Endothelial cell of umbilical vein (primary cell): ENCODE measurements at regions not wholly inside any gene's neighbourhood (a gene's known extent, or its start where the extent isn't known, plus 50 kb on each side); places are given as distances from the start of the nearest gene placed in this dataset.

Source experiments
- BruUV-seq: library from RNA; stranded (reverse); fragments of 400-500 nt; replicated peaks from 2 replicates; lab custom pipeline; 2021; lab: Mats Ljungman, UMichigan
- CTCF ChIA-PET: fragments of 300-600, 350-600 bp; sonication (Branson Sonifier 250); formaldehyde crosslinking; loops from one replicate; lab custom pipeline; 2021; ENCODE audit warnings: antibody characterized with exemption, inconsistent platforms; lab: Charles Lee
- POLR2A ChIA-PET: fragments of 300-600, 350-600 bp; sonication (Branson Sonifier 250); formaldehyde crosslinking; loops from one replicate; lab custom pipeline; 2021; ENCODE audit warnings: antibody characterized with exemption, inconsistent platforms; lab: Charles Lee
- DNase-seq: peaks from one replicate; pipeline ENCODE4 v3.0.0-alpha.2; 2011; ENCODE audit warnings: low read depth, low spot score
- FAIRE-seq: peaks from 2 replicates; lab custom pipeline; 2011; peaks lifted over from hg19 to GRCh38; lab: Jason Lieb, UNC
- H2AFZ ChIP-seq: 2 replicates; pipeline ENCODE4 v1.6.0; 2012; ENCODE audit warnings: low read depth, low read length, control low read depth, inconsistent platforms
- H3K27ac ChIP-seq: 2 replicates; pipeline ENCODE4 v1.5.1; 2011; ENCODE audit warnings: low read depth, mild to moderate bottlenecking, control low read depth, low read length, moderate library complexity; ENCODE audit not compliant: insufficient read depth
- H3K27me3 ChIP-seq, 2 experiments: 2 replicates each; pipeline versions ENCODE4 v1.6.0 to v1.6.1; 2011; ENCODE audit warnings: low read length in 2 of 2, mixed read lengths in 1 of 2; ENCODE audit not compliant: control insufficient read depth in 2 of 2, insufficient read depth in 2 of 2
- H3K36me3 ChIP-seq, 2 experiments: 2 replicates in 1 of 2; 3 replicates in 1 of 2; pipeline ENCODE4 v1.5.1; 2011; ENCODE audit warnings: low read length in 2 of 2, mild to moderate bottlenecking in 1 of 2, moderate library complexity in 1 of 2; ENCODE audit not compliant: control insufficient read depth in 2 of 2, insufficient read depth in 2 of 2; ENCODE audit errors: extremely low read depth in 1 of 2
- H3K4me1 ChIP-seq: 3 replicates; pipeline ENCODE4 v1.5.1; 2011; ENCODE audit warnings: mild to moderate bottlenecking, low read length; ENCODE audit not compliant: control insufficient read depth, insufficient read depth; ENCODE audit errors: extremely low read depth
- H3K4me2 ChIP-seq: 2 replicates; pipeline ENCODE4 v1.6.1; 2011; ENCODE audit warnings: low read length, control low read depth, mixed read lengths; ENCODE audit not compliant: insufficient read depth
- H3K4me3 ChIP-seq, 3 experiments: fragments of 200-600 bp in 1 of 3; sonication (generic), shearing (Covaris generic) in 1 of 3; replicated peaks in 1 of 3; 2 replicates each; pipeline ENCODE4 v1.5.1; 2011 to 2016; ENCODE audit warnings: control low read depth in 3 of 3, low read length in 3 of 3, mild to moderate bottlenecking in 2 of 3, inconsistent platforms in 1 of 3, low read depth in 1 of 3, moderate library complexity in 1 of 3; ENCODE audit not compliant: insufficient read depth in 1 of 3
- H3K79me2 ChIP-seq: 2 replicates; pipeline ENCODE4 v1.6.0; 2012; ENCODE audit warnings: low read length, inconsistent platforms; ENCODE audit not compliant: control insufficient read depth, insufficient read depth
- H3K9ac ChIP-seq: replicated peaks from 2 replicates; pipeline ENCODE3; 2011; ENCODE audit warnings: low read length, control low read depth; ENCODE audit not compliant: insufficient read depth; ENCODE audit errors: extremely low read depth
- H3K9me1 ChIP-seq: replicated peaks from 3 replicates; pipeline ENCODE4 v1.6.0; 2011; ENCODE audit warnings: mild to moderate bottlenecking, low read length; ENCODE audit not compliant: control insufficient read depth, insufficient read depth; ENCODE audit errors: extremely low read depth
- H3K9me3 ChIP-seq: replicated peaks from 2 replicates; pipeline ENCODE4 v1.5.1; 2012; ENCODE audit warnings: low read length, inconsistent platforms; ENCODE audit not compliant: control insufficient read depth, insufficient read depth
- H4K20me1 ChIP-seq: replicated peaks from 2 replicates; pipeline ENCODE3; 2011; ENCODE audit warnings: mild to moderate bottlenecking, low read length; ENCODE audit not compliant: control insufficient read depth, insufficient read depth; ENCODE audit errors: extremely low read depth
- EZH2 ChIP-seq: IDR thresholded peaks from 2 replicates; pipeline ENCODE4 v1.6.1; 2012; ENCODE audit warnings: borderline replicate concordance, low read depth, mild to moderate bottlenecking, moderate library complexity, low read length, inconsistent platforms; ENCODE audit not compliant: severe bottlenecking
- FOS ChIP-seq: IDR thresholded peaks from 2 replicates; pipeline ENCODE4 v1.6.1; 2011; ENCODE audit warnings: mild to moderate bottlenecking, low read length, moderate library complexity, borderline replicate concordance; ENCODE audit not compliant: insufficient read depth
- GATA2 ChIP-seq: IDR thresholded peaks from 2 replicates; pipeline ENCODE4 v1.7.0; 2011; ENCODE audit warnings: low read depth, mild to moderate bottlenecking, moderate library complexity, mixed read lengths, low read length; ENCODE audit not compliant: insufficient read length, insufficient read depth
- JUN ChIP-seq: IDR thresholded peaks from 2 replicates; pipeline ENCODE4 v1.6.1; 2011; ENCODE audit warnings: borderline replicate concordance, low read depth; ENCODE audit not compliant: insufficient read length, insufficient read depth
- MYC ChIP-seq: IDR thresholded peaks from one replicate; pipeline ENCODE4 v1.6.1; 2011; ENCODE audit warnings: mild to moderate bottlenecking, low read depth, low read length
- POLR2A ChIP-seq: IDR thresholded peaks from 2 replicates; pipeline ENCODE4 v1.6.1; 2012; ENCODE audit warnings: low read depth, mild to moderate bottlenecking, control low read depth, low read length
- POLR2AphosphoS5 ChIP-seq: IDR thresholded peaks from 2 replicates; pipeline ENCODE4 v1.6.1; 2012; ENCODE audit warnings: low read depth, mild to moderate bottlenecking, control low read depth, low read length, moderate library complexity; ENCODE audit not compliant: insufficient read depth
- dilution Hi-C: fragments of 300-500 bp; cut with MboI; formaldehyde crosslinking; loops from one replicate; pipeline ENCODE4 v1.15.0; 2019; ENCODE audit warnings: low sequenced_read_pairs; ENCODE audit not compliant: extremely low pct_ligation_motif_present
- intact Hi-C: fragments of 100-400 bp; cut with micrococcal nuclease; formaldehyde crosslinking; loops from one replicate; pipeline ENCODE4 v1.10.0; 2022
- TF ChIP-seq, protein P1 (sequence below): IDR thresholded peaks from 2 replicates; pipeline ENCODE4 v1.6.1; 2011; ENCODE audit not compliant: insufficient read depth, insufficient read length
- TF ChIP-seq, protein P2 (sequence below), 2 donors: IDR thresholded peaks; 1 replicate in 1 of 2; 2 replicates in 1 of 2; pipeline ENCODE4 v1.5.1; 2011; ENCODE audit warnings: low read length in 2 of 2, mild to moderate bottlenecking in 2 of 2, moderate library complexity in 2 of 2, control low read depth in 1 of 2, inconsistent platforms in 1 of 2, low read depth in 1 of 2; ENCODE audit not compliant: insufficient read depth in 1 of 2; ENCODE audit errors: extremely low read depth in 1 of 2

DNA sequence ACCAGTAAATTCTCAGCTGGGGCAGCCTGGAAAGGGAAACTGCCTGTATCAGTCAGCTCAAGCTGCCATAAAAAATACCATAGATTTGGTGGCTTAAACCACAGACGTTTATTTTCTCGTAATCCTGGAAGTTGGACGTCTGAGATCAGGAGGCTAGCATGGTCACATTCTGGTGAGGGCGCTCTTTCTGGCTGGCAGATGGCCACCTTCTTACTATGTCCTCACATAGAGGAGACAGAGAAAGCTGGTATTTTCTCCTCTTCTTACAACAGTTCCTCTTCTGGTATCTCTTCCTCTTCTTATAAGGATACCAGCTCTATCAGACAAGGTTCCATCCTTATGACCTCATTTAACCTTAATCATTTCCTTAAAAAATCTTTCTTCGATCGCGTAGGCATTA is 50.5 kb upstream of the RFX3 start:
- TF ChIP-seq MYC (no peak), EZH2 (no peak), POLR2A (no peak)
- TF ChIP-seq, protein P1, sequence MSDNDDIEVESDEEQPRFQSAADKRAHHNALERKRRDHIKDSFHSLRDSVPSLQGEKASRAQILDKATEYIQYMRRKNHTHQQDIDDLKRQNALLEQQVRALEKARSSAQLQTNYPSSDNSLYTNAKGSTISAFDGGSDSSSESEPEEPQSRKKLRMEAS, result no peak
- peaks cover 12% of the 10 kb centered on the region for H3K4me1 ChIP-seq
- H3K4me3 ChIP-seq, result no peak overlapping the region
- no peaks in the 10 kb centered on the region for H3K27me3 ChIP-seq
- DNase-seq, result no peak
- H3K9me3 ChIP-seq, result no peaks in the 10 kb centered on the region
- no peaks in the 10 kb centered on the region for H3K9me1 ChIP-seq
- no peaks in the 10 kb centered on the region for H3K79me2 ChIP-seq
- ChIA-PET POLR2A (no interaction called here), CTCF (no interaction called here)
- FAIRE-seq, result no peak
- no peaks in the 10 kb centered on the region for H4K20me1 ChIP-seq
- H3K27ac ChIP-seq, result no peak overlapping the region
- H3K4me2 ChIP-seq, result no peak overlapping the region
- no peaks in the 10 kb centered on the region for H3K36me3 ChIP-seq
- H2AFZ ChIP-seq, result no peak overlapping the region
- no TSS peak for BruUV-seq
- intact Hi-C loops (no loop called here), dilution Hi-C loops (no loop called here)
- H3K9ac ChIP-seq, result no peak overlapping the region

DNA sequence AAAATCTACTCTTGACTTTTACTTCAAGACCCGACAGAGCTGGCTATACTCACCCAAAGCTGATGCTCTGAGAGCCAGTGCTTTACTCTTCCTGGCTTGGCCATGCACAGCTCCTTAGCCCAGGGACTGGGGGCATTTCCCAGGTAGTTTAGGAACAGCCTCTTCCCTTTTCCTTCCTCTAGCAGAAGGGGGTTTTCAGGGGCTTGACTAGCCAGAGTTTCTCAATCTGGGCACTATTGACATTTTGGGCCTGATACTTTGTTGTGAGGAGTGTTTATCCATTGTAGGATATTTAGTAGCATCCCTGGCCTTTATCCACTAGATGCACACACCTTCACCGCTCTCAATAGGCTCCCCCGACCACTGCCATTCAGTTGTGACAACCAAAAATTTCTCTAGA is 50.0 kb upstream of the RFX3 start:
- Histone ChIP-seq H3K4me1 (peaks cover 16% of the 10 kb centered on the region), H3K27me3 (no peaks in the 10 kb centered on the region), H3K79me2 (no peaks in the 10 kb centered on the region), H3K9ac (no peak overlapping the region), H3K9me1 (no peaks in the 10 kb centered on the region), H2AFZ (no peak overlapping the region), H3K27ac (no peak overlapping the region), H3K4me3 (no peak overlapping the region), H4K20me1 (no peaks in the 10 kb centered on the region), H3K4me2 (no peak overlapping the region), H3K9me3 (no peaks in the 10 kb centered on the region), H3K36me3 (no peaks in the 10 kb centered on the region)
- POLR2A ChIA-PET, result no interaction called here
- FAIRE-seq, result no peak
- no peak for DNase-seq
- dilution Hi-C loops (no loop called here), intact Hi-C loops (no loop called here)
- no TSS peak for BruUV-seq
- CTCF ChIA-PET, result no interaction called here
- TF ChIP-seq MYC (no peak), FOS (no peak), GATA2 (no peak), POLR2AphosphoS5 (no peak), EZH2 (no peak), POLR2A (no peak), JUN (no peak)
- TF ChIP-seq, protein P1, result no peak
- TF ChIP-seq, protein P2, sequence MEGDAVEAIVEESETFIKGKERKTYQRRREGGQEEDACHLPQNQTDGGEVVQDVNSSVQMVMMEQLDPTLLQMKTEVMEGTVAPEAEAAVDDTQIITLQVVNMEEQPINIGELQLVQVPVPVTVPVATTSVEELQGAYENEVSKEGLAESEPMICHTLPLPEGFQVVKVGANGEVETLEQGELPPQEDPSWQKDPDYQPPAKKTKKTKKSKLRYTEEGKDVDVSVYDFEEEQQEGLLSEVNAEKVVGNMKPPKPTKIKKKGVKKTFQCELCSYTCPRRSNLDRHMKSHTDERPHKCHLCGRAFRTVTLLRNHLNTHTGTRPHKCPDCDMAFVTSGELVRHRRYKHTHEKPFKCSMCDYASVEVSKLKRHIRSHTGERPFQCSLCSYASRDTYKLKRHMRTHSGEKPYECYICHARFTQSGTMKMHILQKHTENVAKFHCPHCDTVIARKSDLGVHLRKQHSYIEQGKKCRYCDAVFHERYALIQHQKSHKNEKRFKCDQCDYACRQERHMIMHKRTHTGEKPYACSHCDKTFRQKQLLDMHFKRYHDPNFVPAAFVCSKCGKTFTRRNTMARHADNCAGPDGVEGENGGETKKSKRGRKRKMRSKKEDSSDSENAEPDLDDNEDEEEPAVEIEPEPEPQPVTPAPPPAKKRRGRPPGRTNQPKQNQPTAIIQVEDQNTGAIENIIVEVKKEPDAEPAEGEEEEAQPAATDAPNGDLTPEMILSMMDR (IDR thresholded peaks at IDR 0.05; ENCODE audit: extremely low read depth in 1 of 2, insufficient read depth in 1 of 2, low read depth in 1 of 2, low read length in 2 of 2), result no peak
